Naive B cell (primary cell): ENCODE measurements at regions not wholly inside any gene's neighbourhood (a gene's known extent, or its start where the extent isn't known, plus 50 kb on each side); places are given as distances from the start of the nearest gene placed in this dataset.
"Not testable (repeated sequence)": the region's sequence is repeated elsewhere in the genome, so short reads cannot be mapped to it uniquely, and the experiment has no call there.

ENCODE experiments used
- ATAC-seq, 2 donors: fragments of 150-1000 bp; cut with Tn5 transposase; 2 replicates each; pipeline ENCODE4 v1.10.0; 2021; ENCODE audit warnings: low read depth in 2 of 2, mild to moderate bottlenecking in 2 of 2, moderate library complexity in 2 of 2
- DNase-seq: peaks from one replicate; pipeline ENCODE4 v3.0.0; 2022
- H3K27ac Mint-ChIP-seq, 6 donors: one replicate each; pipeline ENCODE4 v1.8.0; 2020 to 2022; ENCODE audit warnings: mild to moderate bottlenecking in 6 of 6, mixed read lengths in 6 of 6, moderate library complexity in 5 of 6, inconsistent platforms in 2 of 6
- H3K27me3 Mint-ChIP-seq, 3 donors: one replicate each; pipeline ENCODE4 v1.8.0; 2021 to 2022; ENCODE audit warnings: mixed read lengths in 3 of 3, mild to moderate bottlenecking in 1 of 3
- H3K36me3 Mint-ChIP-seq, 2 donors: one replicate each; pipeline ENCODE4 v1.8.0; 2020 to 2022; ENCODE audit warnings: mixed read lengths in 2 of 2, inconsistent platforms in 1 of 2, mild to moderate bottlenecking in 1 of 2
- H3K4me1 Mint-ChIP-seq, 3 donors: one replicate each; pipeline ENCODE4 v1.8.0; 2020 to 2022; ENCODE audit warnings: mixed read lengths in 3 of 3, inconsistent platforms in 1 of 3, mild to moderate bottlenecking in 1 of 3, moderate library complexity in 1 of 3
- H3K4me3 Mint-ChIP-seq, 8 donors: one replicate each; pipeline ENCODE4 v1.8.0; 2020 to 2022; ENCODE audit warnings: mild to moderate bottlenecking in 8 of 8, mixed read lengths in 8 of 8, moderate library complexity in 8 of 8, inconsistent platforms in 2 of 8
- H3K9me3 Mint-ChIP-seq, 7 donors: one replicate each; pipeline ENCODE4 v1.8.0; 2020 to 2022; ENCODE audit warnings: mixed read lengths in 7 of 7, mild to moderate bottlenecking in 5 of 7, inconsistent platforms in 2 of 7, moderate library complexity in 1 of 7

GRCh38 chr10:61570204-61570603 is 92.5 kb upstream of the CABCOCO1 start:
- not testable (repeated sequence) for H3K4me1 Mint-ChIP-seq, H3K4me3 Mint-ChIP-seq, DNase-seq, H3K36me3 Mint-ChIP-seq, H3K27me3 Mint-ChIP-seq, ATAC-seq, H3K27ac Mint-ChIP-seq
- H3K9me3 Mint-ChIP-seq = peaks cover 0 to 16% (median 2%) of the 10 kb centered on the region in 7 donors

- DNase-seq = no peak
- Mint-ChIP-seq H3K4me3 (no peak overlapping the region), H3K4me1 (no peaks in the 10 kb centered on the region), H3K27me3 (peaks cover 0 to 6% (median 5%) of the 10 kb centered on the region in 3 donors), H3K27ac (no peak overlapping the region), H3K9me3 (peaks cover 0 to 16% (median 2%) of the 10 kb centered on the region in 7 donors), H3K36me3 (peaks cover 0 to 4% of the 10 kb centered on the region in 2 donors)
- ATAC-seq = no peak
Observed at GRCh38 chr10:61567729-61568128, 95.0 kb upstream of the CABCOCO1 start.

- no peaks in the 10 kb centered on the region for H3K27me3 Mint-ChIP-seq
- H3K36me3 Mint-ChIP-seq = peaks cover 0 to 4% of the 10 kb centered on the region in 2 donors
- H3K27ac Mint-ChIP-seq = no peak overlapping the region
- H3K4me3 Mint-ChIP-seq = no peak overlapping the region
- ATAC-seq (no peak), DNase-seq (no peak)
- H3K9me3 Mint-ChIP-seq = peaks cover 0 to 12% (median 2%) of the 10 kb centered on the region in 7 donors
- no peaks in the 10 kb centered on the region for H3K4me1 Mint-ChIP-seq
Observed at GRCh38 chr10:61565819-61566560, 96.7 kb upstream of the CABCOCO1 start.

GRCh38 chr10:61564444-61564843 is 98.3 kb upstream of the CABCOCO1 start:
- H3K27me3 Mint-ChIP-seq = peaks cover 0 to under 1% (median 0%) of the 10 kb centered on the region in 3 donors
- ATAC-seq = no peak
- DNase-seq = no peak
- no peak overlapping the region for H3K27ac Mint-ChIP-seq
- H3K36me3 Mint-ChIP-seq = no peaks in the 10 kb centered on the region
- no peaks in the 10 kb centered on the region for H3K4me1 Mint-ChIP-seq
- H3K4me3 Mint-ChIP-seq = no peak overlapping the region
- H3K9me3 Mint-ChIP-seq = peaks cover 0 to 2% (median 0%) of the 10 kb centered on the region in 7 donors

- peaks cover 11 to 13% (median 12%) of the 10 kb centered on the region in 3 donors for H3K27me3 Mint-ChIP-seq
- no peak overlapping the region for H3K4me3 Mint-ChIP-seq
- no peak for ATAC-seq
- no peak overlapping the region for H3K27ac Mint-ChIP-seq
- H3K4me1 Mint-ChIP-seq = no peaks in the 10 kb centered on the region
- H3K36me3 Mint-ChIP-seq = no peaks in the 10 kb centered on the region
- H3K9me3 Mint-ChIP-seq = peaks cover 0 to 2% (median 0%) of the 10 kb centered on the region in 7 donors
- DNase-seq = no peak
Observed at GRCh38 chr10:61559615-61560014, 103.1 kb upstream of the CABCOCO1 start.

- H3K9me3 Mint-ChIP-seq = peaks cover 0 to 2% (median 0%) of the 10 kb centered on the region in 7 donors
- no peaks in the 10 kb centered on the region for H3K36me3 Mint-ChIP-seq
- H3K4me1 Mint-ChIP-seq = no peaks in the 10 kb centered on the region
- no peak for ATAC-seq
- H3K4me3 Mint-ChIP-seq = no peak overlapping the region
- peaks cover 11 to 13% (median 12%) of the 10 kb centered on the region in 3 donors for H3K27me3 Mint-ChIP-seq
- no peak for DNase-seq
- no peak overlapping the region for H3K27ac Mint-ChIP-seq
Observed at GRCh38 chr10:61558188-61558587, 104.5 kb upstream of the CABCOCO1 start.

- Mint-ChIP-seq H3K4me1 (no peaks in the 10 kb centered on the region), H3K4me3 (no peak overlapping the region), H3K36me3 (no peaks in the 10 kb centered on the region), H3K27me3 (peaks cover 13 to 24% (median 15%) of the 10 kb centered on the region in 3 donors), H3K9me3 (peaks cover 0 to 2% (median 0%) of the 10 kb centered on the region in 7 donors), H3K27ac (no peak overlapping the region)
- no peak for DNase-seq
- ATAC-seq = no peak
Observed at GRCh38 chr10:61554925-61555324, 101.7 kb upstream of the TMEM26 start.

- Mint-ChIP-seq H3K4me1 (no peaks in the 10 kb centered on the region), H3K9me3 (peaks cover 0 to 7% (median 2%) of the 10 kb centered on the region in 7 donors), H3K27me3 (peaks cover 5 to 12% (median 9%) of the 10 kb centered on the region in 3 donors), H3K27ac (no peak overlapping the region), H3K4me3 (no peak overlapping the region), H3K36me3 (no peaks in the 10 kb centered on the region)
- DNase-seq = no peak
- ATAC-seq = no peak
Observed at GRCh38 chr10:61549861-61550260, 96.7 kb upstream of the TMEM26 start.

GRCh38 chr10:61548364-61548763 is 95.2 kb upstream of the TMEM26 start:
- H3K27me3 Mint-ChIP-seq = peaks cover 7 to 12% (median 12%) of the 10 kb centered on the region in 3 donors
- no peaks in the 10 kb centered on the region for H3K4me1 Mint-ChIP-seq
- H3K9me3 Mint-ChIP-seq = peaks cover 0 to 12% (median 3%) of the 10 kb centered on the region in 7 donors
- no peak overlapping the region for H3K4me3 Mint-ChIP-seq
- H3K27ac Mint-ChIP-seq = no peak overlapping the region
- ATAC-seq (no peak), DNase-seq (no peak)
- H3K36me3 Mint-ChIP-seq = no peaks in the 10 kb centered on the region

GRCh38 chr10:61547297-61547696 is 94.1 kb upstream of the TMEM26 start:
- Mint-ChIP-seq H3K36me3 (no peaks in the 10 kb centered on the region), H3K9me3 (peaks cover 0 to 12% (median 3%) of the 10 kb centered on the region in 7 donors), H3K4me3 (no peak overlapping the region), H3K27me3 (peaks cover 3 to 12% (median 7%) of the 10 kb centered on the region in 3 donors), H3K4me1 (no peaks in the 10 kb centered on the region), H3K27ac (no peak overlapping the region)
- no peak for ATAC-seq
- no peak for DNase-seq

- no peaks in the 10 kb centered on the region for H3K36me3 Mint-ChIP-seq
- no peak overlapping the region for H3K27ac Mint-ChIP-seq
- ATAC-seq (no peak), DNase-seq (no peak)
- H3K27me3 Mint-ChIP-seq = peaks cover 0 to 8% (median 8%) of the 10 kb centered on the region in 3 donors
- peaks cover 0 to 12% (median 3%) of the 10 kb centered on the region in 7 donors for H3K9me3 Mint-ChIP-seq
- H3K4me3 Mint-ChIP-seq = peak overlapping the region in 1 of 8 donors; percentile 30
- no peaks in the 10 kb centered on the region for H3K4me1 Mint-ChIP-seq
Observed at GRCh38 chr10:61545170-61545569, 92.0 kb upstream of the TMEM26 start.

GRCh38 chr10:61543831-61544230 is 90.7 kb upstream of the TMEM26 start:
- H3K4me1 Mint-ChIP-seq = no peaks in the 10 kb centered on the region
- DNase-seq (no peak), ATAC-seq (no peak)
- peaks cover 0 to 15% (median 5%) of the 10 kb centered on the region in 3 donors for H3K27me3 Mint-ChIP-seq
- no peaks in the 10 kb centered on the region for H3K36me3 Mint-ChIP-seq
- no peak overlapping the region for H3K4me3 Mint-ChIP-seq
- peaks cover 0 to 12% (median 3%) of the 10 kb centered on the region in 7 donors for H3K9me3 Mint-ChIP-seq
- no peak overlapping the region for H3K27ac Mint-ChIP-seq

GRCh38 chr10:61542596-61542995 is 89.4 kb upstream of the TMEM26 start:
- no peaks in the 10 kb centered on the region for H3K36me3 Mint-ChIP-seq
- no peak overlapping the region for H3K4me3 Mint-ChIP-seq
- H3K4me1 Mint-ChIP-seq = no peaks in the 10 kb centered on the region

GRCh38 chr10:61541960-61542359 is 88.8 kb upstream of the TMEM26 start:
- Mint-ChIP-seq H3K36me3 (no peaks in the 10 kb centered on the region), H3K4me1 (no peaks in the 10 kb centered on the region), H3K27ac (no peak overlapping the region), H3K27me3 (peaks cover 0 to 15% (median 12%) of the 10 kb centered on the region in 3 donors), H3K9me3 (peaks cover 0 to 10% (median 3%) of the 10 kb centered on the region in 7 donors), H3K4me3 (no peak overlapping the region)
- DNase-seq (no peak), ATAC-seq (no peak)

More at GRCh38 chr10:61542596-61542995, 89.4 kb upstream of the TMEM26 start:
- peaks cover 0 to 15% (median 12%) of the 10 kb centered on the region in 3 donors for H3K27me3 Mint-ChIP-seq
- no peak for ATAC-seq
- peaks cover 0 to 10% (median 3%) of the 10 kb centered on the region in 7 donors for H3K9me3 Mint-ChIP-seq
- H3K27ac Mint-ChIP-seq = no peak overlapping the region
- DNase-seq = no peak
